IPS-18a (cell line): ENCODE measurements at regions not wholly inside any gene's neighbourhood (a gene's known extent, or its start where the extent isn't known, plus 50 kb on each side); places are given as distances from the start of the nearest gene placed in this dataset.
"Not testable (repeated sequence)": the region's sequence is repeated elsewhere in the genome, so short reads cannot be mapped to it uniquely, and the experiment has no call there.

Experiments
- H3K27ac ChIP-seq: one replicate; pipeline ENCODE4 v1.5.1; 2013; ENCODE audit warnings: low read length
- H3K27me3 ChIP-seq: one replicate; pipeline ENCODE4 v1.6.1; 2013; ENCODE audit warnings: mild to moderate bottlenecking, low read length; ENCODE audit not compliant: control insufficient read depth, insufficient read depth
- H3K36me3 ChIP-seq: one replicate; pipeline ENCODE4 v1.6.1; 2013; ENCODE audit warnings: low read depth, low read length; ENCODE audit not compliant: control insufficient read depth
- H3K4me1 ChIP-seq: one replicate; pipeline ENCODE4 v1.6.1; 2013; ENCODE audit warnings: low read depth, low read length; ENCODE audit not compliant: control insufficient read depth
- H3K4me3 ChIP-seq: one replicate; pipeline ENCODE4 v1.5.1; 2013; ENCODE audit warnings: low read length
- H3K9ac ChIP-seq: one replicate; pipeline ENCODE4 v1.6.1; 2013; ENCODE audit warnings: mild to moderate bottlenecking, low read length, moderate library complexity
- H3K9me3 ChIP-seq: one replicate; pipeline ENCODE4 v1.6.1; 2013; ENCODE audit warnings: low read depth, low read length; ENCODE audit not compliant: control insufficient read depth

DNA sequence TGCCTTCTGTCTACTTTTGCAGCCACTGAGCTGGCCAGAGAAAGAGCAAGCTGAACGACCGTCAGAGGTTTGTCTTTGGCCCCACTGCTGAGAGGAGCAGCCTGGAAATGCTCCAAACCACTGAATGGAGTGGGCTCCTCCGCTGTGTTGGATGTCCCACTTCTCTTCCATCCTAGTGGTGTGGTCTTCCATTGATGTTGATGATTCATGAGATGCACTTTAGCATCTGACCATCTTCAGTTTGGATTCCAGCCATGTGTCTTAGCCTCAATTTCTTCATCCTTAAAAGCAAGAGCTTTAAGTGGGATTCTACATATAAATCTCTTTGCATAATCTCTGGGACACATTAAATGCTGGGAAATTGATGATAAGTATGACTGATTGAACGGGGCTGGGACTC is 276.9 kb downstream of the SIPA1L2 start:
- no peak overlapping the region for H3K4me3 ChIP-seq
- H3K27ac ChIP-seq: no peak overlapping the region
- no peak overlapping the region for H3K9ac ChIP-seq

GRCh38 chr1:232352366-232352765 is 277.6 kb downstream of the SIPA1L2 start:
- Histone ChIP-seq H3K27me3 (no peaks in the 10 kb centered on the region), H3K36me3 (no peaks in the 10 kb centered on the region), H3K4me1 (no peaks in the 10 kb centered on the region), H3K9me3 (no peaks in the 10 kb centered on the region), H3K9ac (no peak overlapping the region), H3K27ac (no peak overlapping the region), H3K4me3 (no peak overlapping the region)

More for the DNA sequence above, 276.9 kb downstream of the SIPA1L2 start:
- Histone ChIP-seq H3K27me3 (no peaks in the 10 kb centered on the region), H3K9me3 (no peaks in the 10 kb centered on the region), H3K4me1 (no peaks in the 10 kb centered on the region), H3K36me3 (no peaks in the 10 kb centered on the region)

- no peaks in the 10 kb centered on the region for H3K27me3 ChIP-seq
- no peaks in the 10 kb centered on the region for H3K9me3 ChIP-seq
- H3K36me3 ChIP-seq: no peaks in the 10 kb centered on the region
- no peak overlapping the region for H3K9ac ChIP-seq
- no peaks in the 10 kb centered on the region for H3K4me1 ChIP-seq
- no peak overlapping the region for H3K27ac ChIP-seq
- H3K4me3 ChIP-seq: no peak overlapping the region
Observed at GRCh38 chr1:232351335-232351734, 278.6 kb downstream of the SIPA1L2 start.

DNA sequence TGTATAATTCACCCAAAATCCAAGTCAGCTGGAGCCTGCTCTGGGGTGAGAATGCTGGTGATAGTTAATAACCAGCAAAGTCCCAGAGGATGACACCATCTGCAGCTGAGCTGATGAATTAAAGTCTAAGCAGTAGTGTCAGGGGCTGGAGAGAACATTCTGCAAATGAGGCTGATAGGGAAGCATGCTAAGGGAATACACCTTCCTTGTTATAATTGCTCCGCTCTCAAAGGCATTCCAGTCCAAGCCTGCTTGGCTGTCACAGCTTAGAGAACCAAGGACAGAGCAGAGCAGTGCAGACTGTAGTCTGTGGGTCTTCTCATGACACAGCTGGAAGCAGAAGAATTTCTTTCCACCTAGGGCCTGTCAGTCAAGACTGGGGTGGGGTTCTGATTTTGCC is 283.1 kb downstream of the SIPA1L2 start:
- Histone ChIP-seq H3K27me3 (no peaks in the 10 kb centered on the region), H3K4me1 (no peaks in the 10 kb centered on the region), H3K9me3 (no peaks in the 10 kb centered on the region), H3K27ac (no peak overlapping the region), H3K4me3 (no peak overlapping the region), H3K36me3 (no peaks in the 10 kb centered on the region), H3K9ac (no peak overlapping the region)

DNA sequence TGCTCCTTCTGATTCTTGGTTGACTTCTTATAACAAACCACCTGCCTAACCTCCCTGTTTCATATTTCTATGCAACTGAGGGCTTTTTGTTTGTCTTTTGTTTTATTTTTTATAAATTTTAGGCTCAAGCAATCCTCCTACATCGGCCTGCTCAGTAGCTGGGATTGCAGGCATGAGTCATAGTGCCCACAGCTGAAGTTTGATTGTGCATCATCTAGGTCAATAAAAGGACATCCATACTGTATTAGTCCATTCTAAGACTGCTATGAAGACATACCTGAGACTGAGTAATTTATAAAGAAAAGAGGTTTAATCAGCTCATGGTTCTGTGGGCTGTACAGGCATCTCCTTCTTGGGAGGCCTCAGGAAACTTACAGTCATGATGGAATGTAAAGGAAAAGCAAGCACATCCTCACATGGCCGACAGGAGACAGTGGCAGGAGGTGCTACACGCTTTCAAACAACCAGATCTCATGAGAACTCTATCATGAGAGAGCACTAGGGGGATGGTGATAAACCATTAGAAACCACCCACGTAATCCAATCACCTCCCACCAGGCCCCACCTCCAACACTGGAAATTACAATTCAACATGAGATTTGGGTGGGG is 285.0 kb downstream of the SIPA1L2 start:
- Histone ChIP-seq H3K27me3 (no peaks in the 10 kb centered on the region), H3K36me3 (no peaks in the 10 kb centered on the region), H3K4me3 (no peak overlapping the region)

GRCh38 chr1:232344186-232344585 is 285.7 kb downstream of the SIPA1L2 start:
- H3K36me3 ChIP-seq, H3K9me3 ChIP-seq, H3K27me3 ChIP-seq, H3K27ac ChIP-seq, H3K4me1 ChIP-seq, H3K9ac ChIP-seq, H3K4me3 ChIP-seq: not testable (repeated sequence)

More for the DNA sequence above, 285.0 kb downstream of the SIPA1L2 start:
- no peak overlapping the region for H3K9ac ChIP-seq
- H3K9me3 ChIP-seq: no peaks in the 10 kb centered on the region
- no peaks in the 10 kb centered on the region for H3K4me1 ChIP-seq
- H3K27ac ChIP-seq: no peak overlapping the region

- Histone ChIP-seq H3K4me3 (no peak overlapping the region), H3K27me3 (no peaks in the 10 kb centered on the region), H3K4me1 (no peaks in the 10 kb centered on the region), H3K27ac (no peak overlapping the region), H3K36me3 (no peaks in the 10 kb centered on the region), H3K9me3 (no peaks in the 10 kb centered on the region), H3K9ac (no peak overlapping the region)
Observed at GRCh38 chr1:232340446-232340845, 289.5 kb downstream of the SIPA1L2 start.

DNA sequence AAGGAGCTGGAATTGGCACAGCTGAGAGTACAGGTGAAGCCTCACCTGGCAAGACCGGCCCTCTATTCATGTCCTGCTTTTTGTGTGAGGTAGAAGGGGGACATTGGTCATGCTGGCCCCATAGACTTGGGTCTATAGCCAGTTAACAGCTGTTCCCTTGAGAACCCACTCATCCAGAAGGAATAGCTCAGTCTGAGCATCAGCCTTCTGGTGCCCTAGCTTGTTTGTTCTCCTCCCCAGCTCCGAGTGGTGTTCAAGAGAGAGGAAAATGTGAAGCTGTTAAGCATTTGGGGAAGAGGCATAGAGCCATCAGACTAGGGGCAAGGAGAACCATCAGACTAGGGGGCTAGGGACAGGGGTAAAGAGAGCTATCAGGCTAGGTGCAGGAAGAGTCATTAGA is 290.9 kb downstream of the SIPA1L2 start:
- Histone ChIP-seq H3K27me3 (no peaks in the 10 kb centered on the region), H3K9me3 (no peaks in the 10 kb centered on the region), H3K36me3 (no peaks in the 10 kb centered on the region), H3K4me3 (no peak overlapping the region), H3K4me1 (no peaks in the 10 kb centered on the region), H3K9ac (no peak overlapping the region), H3K27ac (no peak overlapping the region)

GRCh38 chr1:232335741-232336293 is 294.1 kb downstream of the SIPA1L2 start:
- Histone ChIP-seq H3K4me1 (no peaks in the 10 kb centered on the region), H3K9ac (no peak overlapping the region), H3K9me3 (peaks cover 2% of the 10 kb centered on the region), H3K27me3 (no peaks in the 10 kb centered on the region), H3K4me3 (no peak overlapping the region), H3K27ac (no peak overlapping the region), H3K36me3 (no peaks in the 10 kb centered on the region)

GRCh38 chr1:232335261-232335660 is 294.7 kb downstream of the SIPA1L2 start:
- no peaks in the 10 kb centered on the region for H3K4me1 ChIP-seq
- H3K9ac ChIP-seq: no peak overlapping the region
- no peaks in the 10 kb centered on the region for H3K27me3 ChIP-seq
- peaks cover 3% of the 10 kb centered on the region for H3K9me3 ChIP-seq
- no peak overlapping the region for H3K27ac ChIP-seq
- H3K36me3 ChIP-seq: no peaks in the 10 kb centered on the region
- no peak overlapping the region for H3K4me3 ChIP-seq

DNA sequence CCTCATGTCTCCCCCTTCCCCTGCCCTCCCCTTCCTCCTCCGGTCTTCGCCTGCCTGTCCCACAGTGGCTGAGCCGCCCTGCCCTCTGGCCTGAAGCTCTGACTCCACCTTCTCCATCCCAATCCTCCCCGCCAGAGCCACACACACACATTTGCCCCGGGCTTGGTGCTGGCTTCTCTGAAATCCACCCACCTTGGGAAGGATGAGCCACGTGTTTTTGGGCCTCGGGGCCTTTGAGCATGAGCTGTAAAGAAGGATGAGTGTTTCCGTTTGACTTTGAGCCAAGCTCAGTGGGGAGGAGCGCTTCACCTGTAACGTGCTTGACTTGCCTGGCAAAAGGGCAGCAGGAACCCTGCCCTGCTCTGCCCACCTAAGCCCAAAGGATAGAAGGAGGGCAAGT is 295.1 kb downstream of the SIPA1L2 start:
- peaks cover 3% of the 10 kb centered on the region for H3K9me3 ChIP-seq
- H3K27ac ChIP-seq: no peak overlapping the region
- H3K4me3 ChIP-seq: no peak overlapping the region
- no peaks in the 10 kb centered on the region for H3K36me3 ChIP-seq
- no peaks in the 10 kb centered on the region for H3K27me3 ChIP-seq
- no peak overlapping the region for H3K9ac ChIP-seq
- no peaks in the 10 kb centered on the region for H3K4me1 ChIP-seq

DNA sequence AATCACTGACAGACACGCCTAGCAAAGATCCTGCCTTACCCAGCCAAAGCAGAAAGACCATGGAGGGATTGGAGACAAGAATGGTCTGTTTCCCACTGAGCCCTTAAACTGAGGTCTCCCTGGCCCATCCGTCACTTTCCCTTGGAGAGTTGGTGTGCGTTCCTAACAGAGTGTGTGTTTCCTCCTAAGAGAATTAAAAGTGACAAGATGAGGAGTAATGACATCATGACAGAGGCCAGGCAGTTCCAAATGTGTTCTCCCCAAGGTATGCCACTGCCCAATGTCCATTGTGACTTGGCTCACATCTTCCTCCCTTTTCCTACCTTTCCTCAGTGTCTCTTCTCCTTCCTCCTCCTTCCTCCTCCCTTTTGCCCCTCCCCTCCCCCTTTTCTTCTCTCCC is 295.7 kb downstream of the SIPA1L2 start:
- H3K27ac ChIP-seq: no peak overlapping the region
- no peak overlapping the region for H3K4me3 ChIP-seq
- no peaks in the 10 kb centered on the region for H3K4me1 ChIP-seq
- H3K9ac ChIP-seq: no peak overlapping the region
- peaks cover 3% of the 10 kb centered on the region for H3K9me3 ChIP-seq
- H3K27me3 ChIP-seq: no peaks in the 10 kb centered on the region
- no peaks in the 10 kb centered on the region for H3K36me3 ChIP-seq
